Ovary (tissue), 7 donors: ENCODE measurements at regions not wholly inside any gene's neighbourhood (a gene's known extent, or its start where the extent isn't known, plus 50 kb on each side); places are given as distances from the start of the nearest gene placed in this dataset.

Experiments used
- DNase-seq, 5 donors: peaks; one replicate each; pipeline ENCODE4 v3.0.0-alpha.2; 2019 to 2020
- H3K27ac ChIP-seq, 2 donors: fragments of 200-600 bp; one replicate each; pipeline versions ENCODE4 v1.5.1 to v1.8.0; 2019 to 2022
- H3K27me3 ChIP-seq: fragments of 200-600 bp; one replicate; pipeline ENCODE4 v1.8.0; 2022
- H3K36me3 ChIP-seq: fragments of 200-600 bp; sonication (generic); one replicate; pipeline ENCODE4 v1.5.1; 2019
- H3K4me1 ChIP-seq: one replicate; pipeline ENCODE4 v1.8.1; 2013; ENCODE audit warnings: mild to moderate bottlenecking, moderate library complexity; ENCODE audit not compliant: insufficient read depth
- H3K4me3 ChIP-seq: fragments of 200-600 bp; sonication (generic); one replicate; pipeline ENCODE4 v1.5.1; 2017
- H3K9me3 ChIP-seq, 2 donors: fragments of 200-600 bp in 1 of 2; sonication (generic) in 1 of 2; one replicate each; pipeline versions ENCODE4 v1.5.1 to v1.8.1; 2013 to 2019; ENCODE audit warnings: mild to moderate bottlenecking in 1 of 2, moderate library complexity in 1 of 2
- CTCF ChIP-seq, 3 donors: fragments of 450-650 bp in 2 of 3; fragments of 200-600 bp in 1 of 3; IDR thresholded peaks; one replicate each; pipeline versions ENCODE4 v1.5.1 to v1.8.0; 2016 to 2022; ENCODE audit warnings: antibody characterized with exemption in 3 of 3, mild to moderate bottlenecking in 1 of 3
- EP300 ChIP-seq: sonication (generic); formaldehyde crosslinking; IDR thresholded peaks from one replicate; pipeline ENCODE4 v1.6.1; 2017; ENCODE audit warnings: antibody characterized with exemption
- POLR2A ChIP-seq: fragments of 450-650 bp; IDR thresholded peaks from one replicate; pipeline ENCODE4 v1.6.1; 2017; ENCODE audit warnings: antibody characterized with exemption, mild to moderate bottlenecking, moderate library complexity
- WGBS, 3 donors: extraction: QIAGEN DNeasy Blood & Tissue Kit in 1 of 3; methylation state at CpG; one replicate each; pipeline versions ENCODE4 v1.1.5 to v1.1.7; 2013 to 2017; 5-methylcytosine and 5-hydroxymethylcytosine counted together
- intact Hi-C, 4 donors: fragments of 100-400 bp; cut with DNase I; formaldehyde crosslinking; loops; one replicate each; pipeline versions ENCODE4 v1.11.0 to v1.15.1; 2022 to 2023
- donor health status: DM: no; HTN: no; CAD: no; lungs with moderate emphysema.
- donor health status: DM: no; HTN: no; CAD: no.
- donor health status: Bipolar disorder and iron deficiency.
- donor health status: DM: no; HTN: no; CAD: no.
- donor health status: DM: yes; HTN: yes; CAD: no.

- TF ChIP-seq CTCF (IDR thresholded peaks at IDR 0.05) (no peak), EP300 (no peak), POLR2A (no peak)
- no peaks in the 10 kb centered on the region for H3K4me1 ChIP-seq
- H3K27me3 ChIP-seq = no peaks in the 10 kb centered on the region
- DNase-seq = no peak
- no peak overlapping the region for H3K27ac ChIP-seq
- WGBS, 3 donors = 31 to 87% (median 42%) methylated on average over 1 of the region's 1 CpG
- H3K4me3 ChIP-seq = no peak overlapping the region
- no peaks in the 10 kb centered on the region for H3K36me3 ChIP-seq
- intact Hi-C loops = no loop called here
- H3K9me3 ChIP-seq = no peaks in the 10 kb centered on the region
Measured at GRCh38 chr10:90192825-90193224, 491.4 kb downstream of the KIF20B start.

GRCh38 chr10:90193240-90193985 is 492.0 kb downstream of the KIF20B start:
- intact Hi-C loops = no loop called here
- no peak for DNase-seq
- no peaks in the 10 kb centered on the region for H3K9me3 ChIP-seq
- H3K4me1 ChIP-seq = no peaks in the 10 kb centered on the region
- H3K27ac ChIP-seq = no peak overlapping the region
- TF ChIP-seq CTCF (IDR thresholded peaks at IDR 0.05) = no peak
- TF ChIP-seq EP300 = no peak
- no peak for TF ChIP-seq POLR2A
- H3K27me3 ChIP-seq = no peaks in the 10 kb centered on the region
- H3K4me3 ChIP-seq = no peak overlapping the region
- WGBS, 3 donors = 44 to 59% (median 44%) methylated on average over 2 of the region's 2 CpGs
- no peaks in the 10 kb centered on the region for H3K36me3 ChIP-seq

- Histone ChIP-seq H3K4me3 (no peak overlapping the region), H3K9me3 (no peaks in the 10 kb centered on the region), H3K27ac (no peak overlapping the region), H3K4me1 (no peaks in the 10 kb centered on the region), H3K27me3 (no peaks in the 10 kb centered on the region), H3K36me3 (no peaks in the 10 kb centered on the region)
- 65 to 75% (median 70%) methylated on average over 3 of the region's 3 CpGs for WGBS, 3 donors
- intact Hi-C loops = no loop called here
- DNase-seq = no peak
- TF ChIP-seq EP300 (no peak), POLR2A (no peak), CTCF (IDR thresholded peaks at IDR 0.05) (no peak)
Measured at GRCh38 chr10:90195288-90195840, 494.0 kb downstream of the KIF20B start.

- H3K36me3 ChIP-seq = no peaks in the 10 kb centered on the region
- TF ChIP-seq EP300 = no peak
- no peak for TF ChIP-seq CTCF (IDR thresholded peaks at IDR 0.05)
- no peak for TF ChIP-seq POLR2A
- intact Hi-C loops = no loop called here
- no peak for DNase-seq
- no peaks in the 10 kb centered on the region for H3K4me1 ChIP-seq
- H3K4me3 ChIP-seq = no peak overlapping the region
- no peak overlapping the region for H3K27ac ChIP-seq
- H3K27me3 ChIP-seq = no peaks in the 10 kb centered on the region
- no peaks in the 10 kb centered on the region for H3K9me3 ChIP-seq
Measured at GRCh38 chr10:90197766-90198165, 496.4 kb downstream of the KIF20B start.
